ENCODE measurements at regions not wholly inside any gene's neighbourhood (a gene's known extent, or its start where the extent isn't known, plus 50 kb on each side); places are given as distances from the start of the nearest gene placed in this dataset.
"Not testable (repeated sequence)": the region's sequence is repeated elsewhere in the genome, so short reads cannot be mapped to it uniquely, and the experiment has no call there.

DNA sequence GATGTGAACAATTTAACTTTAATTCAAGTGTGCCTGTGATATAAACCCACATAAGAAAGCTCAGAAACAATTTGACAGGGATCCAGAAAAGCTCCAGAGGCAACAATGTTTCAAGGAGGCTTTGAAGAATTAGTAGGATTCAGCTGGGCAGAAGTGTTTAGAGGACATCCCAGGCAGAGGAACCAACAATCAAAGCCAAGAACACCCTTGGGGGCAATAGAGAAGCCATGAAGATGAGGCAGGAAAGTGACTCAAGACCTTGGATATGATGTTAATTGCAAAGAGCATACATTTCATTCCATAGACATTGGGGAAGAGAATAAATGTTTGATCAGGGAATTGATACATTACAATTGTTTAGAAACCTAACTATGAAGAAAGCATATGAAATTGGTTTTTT, 280.3 kb downstream of the LTN1 start:
- no peak for DNase-seq (ENCODE audit: low read depth in 3 of 3, low spot score in 1 of 3)

- DNase-seq (ENCODE audit: low read depth in 3 of 3, low spot score in 1 of 3): no peak
Observed at GRCh38 chr21:28705616-28706015, 287.1 kb downstream of the LTN1 start.

DNA sequence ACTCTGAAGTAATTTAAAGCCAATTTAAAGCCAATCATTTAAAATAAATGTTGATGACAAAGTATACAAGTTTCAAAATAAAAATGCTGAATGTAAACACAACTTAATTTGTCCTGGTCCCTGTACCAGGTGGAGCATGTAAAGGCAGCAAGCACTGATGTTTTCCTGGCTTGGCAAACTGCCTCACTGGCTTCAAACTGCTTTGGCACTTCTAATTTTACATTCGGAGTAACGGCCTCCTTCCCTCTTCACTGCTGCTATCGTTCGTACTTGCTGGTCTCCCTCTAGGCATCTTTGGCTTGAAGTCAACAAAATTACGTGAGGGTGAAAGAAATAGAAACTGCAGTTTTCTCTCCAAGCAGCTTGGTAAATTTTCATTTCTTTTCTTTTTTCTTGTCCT, 287.9 kb downstream of the LTN1 start:
- DNase-seq (ENCODE audit: low read depth in 3 of 3, low spot score in 1 of 3): no peak

- no peak for DNase-seq (ENCODE audit: low read depth in 3 of 3, low spot score in 1 of 3)
Observed at GRCh38 chr21:28703861-28704260, 288.8 kb downstream of the LTN1 start.

DNA sequence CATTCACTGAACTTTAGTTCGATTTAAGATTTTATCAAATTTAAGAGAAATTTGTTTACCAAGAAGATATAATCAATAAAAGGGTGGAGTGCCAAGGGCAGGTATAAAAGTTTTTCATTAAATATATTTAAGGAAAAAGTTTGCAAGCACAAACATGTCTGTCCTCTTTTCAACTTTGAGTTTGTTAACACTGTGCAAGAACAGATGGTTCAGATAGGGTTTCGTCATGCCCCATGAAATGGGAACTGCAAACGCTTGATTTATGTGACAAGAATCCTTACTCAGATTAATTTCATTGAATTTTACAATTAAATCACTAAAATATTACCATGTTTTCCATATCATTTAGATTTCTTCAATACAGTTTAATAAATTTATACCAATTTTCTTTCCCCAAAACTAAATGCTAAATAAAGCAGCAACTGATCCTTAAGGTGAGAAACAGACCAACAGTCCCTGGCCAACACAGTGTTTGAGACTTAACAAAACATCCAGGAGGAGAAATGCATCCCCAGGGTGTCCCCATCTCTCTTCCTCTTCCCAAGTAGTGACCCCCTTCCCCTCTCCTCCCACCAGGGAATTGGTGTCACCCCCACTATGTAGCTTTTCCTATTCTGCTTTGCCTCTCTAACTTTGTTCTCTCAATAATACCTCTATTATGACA, 292.9 kb downstream of the LTN1 start:
- no peak for DNase-seq (ENCODE audit: low read depth in 3 of 3, low spot score in 1 of 3)

- no peak for DNase-seq (ENCODE audit: low read depth in 3 of 3, low spot score in 1 of 3)
Observed at GRCh38 chr21:28699186-28699585, 293.5 kb downstream of the LTN1 start.

DNA sequence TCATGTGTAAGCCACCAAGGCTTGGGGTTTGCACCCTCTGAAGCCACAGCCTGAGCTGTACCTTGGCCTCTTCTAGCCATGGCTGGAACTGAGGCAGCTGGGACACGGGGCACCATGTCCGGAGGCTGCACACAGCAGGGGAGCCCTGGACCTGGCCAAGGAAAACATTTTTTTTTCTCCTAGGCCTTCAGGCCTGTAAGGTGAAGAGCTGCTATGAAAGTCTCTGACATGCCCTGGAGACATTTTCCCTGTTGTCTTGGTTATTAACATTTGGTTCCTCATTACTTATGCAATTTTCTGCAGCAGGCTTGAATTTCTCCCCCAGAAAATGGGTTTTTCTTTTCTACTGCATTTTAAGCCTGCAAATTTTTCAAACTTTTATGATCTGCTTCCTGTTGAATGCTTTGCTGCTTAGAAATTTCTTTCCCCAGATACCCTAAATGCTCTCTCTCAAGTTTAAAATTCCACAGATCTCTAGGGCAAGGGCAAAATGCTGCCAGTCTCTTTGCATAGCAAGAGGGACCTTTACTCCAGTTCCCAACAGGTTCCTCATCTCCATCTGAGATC, 295.8 kb downstream of the LTN1 start:
- DNase-seq (ENCODE audit: low read depth in 3 of 3, low spot score in 1 of 3): no peak

GRCh38 chr21:28693476-28693875, 299.2 kb downstream of the LTN1 start:
- DNase-seq (ENCODE audit: low read depth in 3 of 3, low spot score in 1 of 3): no peak

DNA sequence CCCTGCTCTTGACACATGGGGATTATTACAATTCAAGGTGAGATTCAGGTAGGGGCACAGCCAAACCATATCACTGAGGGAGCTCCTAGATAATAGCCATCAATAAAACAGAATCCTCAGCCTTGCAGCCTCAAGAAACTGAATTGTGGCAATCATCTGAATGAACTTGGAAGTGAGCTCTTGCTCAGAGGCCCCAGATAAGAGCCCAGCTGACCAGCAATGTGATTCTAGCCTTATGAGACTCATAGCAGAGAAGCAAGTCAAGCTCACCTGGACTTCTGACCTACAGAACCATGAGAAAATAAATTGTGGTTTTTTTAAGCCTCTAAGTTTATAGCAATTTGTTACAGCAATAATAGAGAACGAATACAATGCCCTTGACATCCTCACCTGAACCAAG, 302.5 kb downstream of the LTN1 start:
- no peak for DNase-seq (ENCODE audit: low read depth in 3 of 3, low spot score in 1 of 3)

DNA sequence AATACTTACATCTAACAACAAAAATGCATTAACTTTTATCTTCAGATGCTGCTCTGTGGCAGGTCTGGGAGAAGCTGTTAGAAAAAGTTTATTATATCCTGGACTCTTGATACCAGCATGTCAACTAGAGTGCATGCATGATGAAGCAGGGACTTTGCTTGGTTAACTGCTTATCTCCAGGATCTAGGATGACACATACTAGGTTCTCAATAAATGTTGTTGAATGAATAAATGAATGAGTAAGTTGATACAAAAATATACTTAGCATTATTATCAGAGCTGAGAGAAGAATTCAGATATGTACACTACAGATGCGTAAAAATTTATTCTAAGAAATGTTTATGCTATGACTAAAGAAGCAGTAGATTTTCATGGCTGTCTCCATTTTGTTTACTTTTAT, 304.3 kb downstream of the LTN1 start:
- DNase-seq (ENCODE audit: low read depth in 3 of 3, low spot score in 1 of 3): no peak

DNA sequence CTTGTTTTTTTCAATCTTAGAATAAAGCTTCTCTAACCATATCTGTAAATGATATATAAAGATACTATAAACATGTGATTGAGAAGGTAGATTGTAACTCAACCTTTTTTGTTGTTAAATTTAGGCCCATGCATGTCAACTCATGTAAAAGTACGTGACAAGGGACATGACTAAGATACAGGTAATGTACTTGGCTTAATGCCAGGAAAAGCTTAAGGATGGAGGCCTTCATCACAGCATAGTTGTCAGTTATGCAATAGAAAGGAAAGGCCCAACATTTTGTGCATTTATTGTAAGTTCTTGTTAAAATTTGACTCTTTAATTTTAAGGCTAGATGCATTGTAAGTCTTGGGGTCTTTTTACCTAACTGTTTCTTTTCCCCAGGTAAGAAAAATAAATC, 305.1 kb downstream of the LTN1 start:
- no peak for DNase-seq (ENCODE audit: low read depth in 3 of 3, low spot score in 1 of 3)

GRCh38 chr21:28683982-28684752, 308.5 kb downstream of the LTN1 start:
- no peak for DNase-seq (ENCODE audit: low read depth in 3 of 3, low spot score in 1 of 3)

GRCh38 chr21:28682884-28683283, 309.8 kb downstream of the LTN1 start:
- not testable (repeated sequence) for DNase-seq (ENCODE audit: low read depth in 3 of 3, low spot score in 1 of 3)

DNA sequence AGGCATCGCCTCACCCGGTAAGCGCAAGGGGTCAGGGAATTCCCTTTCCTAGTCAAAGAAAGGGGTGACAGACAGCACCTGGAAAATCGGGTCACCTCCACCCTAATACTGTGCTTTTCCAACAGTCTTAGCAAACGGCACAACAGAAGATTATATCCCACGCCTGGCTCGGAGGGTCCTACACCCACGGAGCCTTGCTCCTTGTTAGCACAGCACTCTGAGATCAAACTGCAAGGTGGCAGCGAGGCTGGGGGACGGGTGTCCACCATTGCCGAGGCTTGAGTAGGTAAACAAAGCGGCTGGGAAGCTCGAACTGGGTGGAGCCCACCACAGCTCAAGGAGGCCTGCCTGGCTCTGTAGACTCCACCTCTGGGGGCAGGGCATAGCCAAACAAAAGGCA, 315.6 kb downstream of the LTN1 start:
- DNase-seq (ENCODE audit: low read depth in 3 of 3, low spot score in 1 of 3): not testable (repeated sequence)

DNA sequence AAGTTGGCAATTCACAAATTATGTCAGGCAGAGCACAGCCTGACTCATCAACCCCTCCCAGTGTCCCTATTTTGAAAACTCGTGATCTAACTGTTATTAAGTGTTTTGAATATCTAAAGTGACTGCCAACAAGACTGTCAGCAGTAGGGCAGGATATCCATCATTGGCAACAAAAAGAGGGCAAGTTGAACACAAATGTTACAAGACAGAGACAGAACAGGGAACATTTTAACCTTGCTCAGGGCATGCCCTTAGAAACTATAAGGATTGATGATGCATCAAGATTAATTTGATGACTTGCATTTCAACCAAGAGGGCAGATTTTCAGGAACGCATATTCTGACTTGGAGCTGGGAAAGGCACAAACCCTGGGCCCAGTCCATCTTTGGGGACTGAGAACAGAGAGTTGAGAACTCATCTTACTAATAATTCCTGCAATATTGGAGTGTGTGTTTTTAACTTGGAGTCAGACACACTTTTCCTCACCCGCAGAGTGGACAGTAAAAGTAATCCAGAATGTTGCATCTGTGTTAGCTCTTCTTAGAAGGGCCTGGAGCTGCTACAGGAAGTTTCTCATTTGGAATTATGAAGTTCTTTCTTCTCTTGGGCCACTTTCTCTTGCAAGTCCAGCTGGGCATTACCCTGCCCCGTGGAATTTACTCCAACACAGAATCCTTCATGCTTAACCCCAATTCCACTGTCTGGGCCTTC, 317.2 kb downstream of the LTN1 start:
- DNase-seq (ENCODE audit: low read depth in 3 of 3, low spot score in 1 of 3): no peak

DNA sequence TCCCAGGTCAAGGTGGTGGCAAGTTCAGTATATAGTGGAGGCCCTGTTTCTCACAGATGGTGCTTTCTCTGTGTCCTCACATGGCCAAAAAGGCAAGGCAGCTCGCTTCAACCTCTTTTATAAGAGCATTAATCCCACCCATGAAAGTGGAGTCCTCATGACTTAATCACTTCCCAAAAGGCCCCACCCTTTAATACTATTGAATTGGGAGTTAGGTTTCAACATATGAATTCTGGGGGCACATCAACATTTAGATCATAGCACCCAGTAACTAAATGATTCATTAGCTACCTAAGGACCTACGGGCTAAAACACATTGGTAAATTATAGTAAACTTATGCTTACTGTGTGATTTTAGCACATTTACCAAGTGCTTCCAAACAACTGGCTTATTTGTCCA, 317.9 kb downstream of the LTN1 start:
- DNase-seq (ENCODE audit: low read depth in 3 of 3, low spot score in 1 of 3): no peak

- no peak for DNase-seq (ENCODE audit: low read depth in 3 of 3, low spot score in 1 of 3)
Observed at GRCh38 chr21:28671549-28672195, 321.0 kb downstream of the LTN1 start.

DNA sequence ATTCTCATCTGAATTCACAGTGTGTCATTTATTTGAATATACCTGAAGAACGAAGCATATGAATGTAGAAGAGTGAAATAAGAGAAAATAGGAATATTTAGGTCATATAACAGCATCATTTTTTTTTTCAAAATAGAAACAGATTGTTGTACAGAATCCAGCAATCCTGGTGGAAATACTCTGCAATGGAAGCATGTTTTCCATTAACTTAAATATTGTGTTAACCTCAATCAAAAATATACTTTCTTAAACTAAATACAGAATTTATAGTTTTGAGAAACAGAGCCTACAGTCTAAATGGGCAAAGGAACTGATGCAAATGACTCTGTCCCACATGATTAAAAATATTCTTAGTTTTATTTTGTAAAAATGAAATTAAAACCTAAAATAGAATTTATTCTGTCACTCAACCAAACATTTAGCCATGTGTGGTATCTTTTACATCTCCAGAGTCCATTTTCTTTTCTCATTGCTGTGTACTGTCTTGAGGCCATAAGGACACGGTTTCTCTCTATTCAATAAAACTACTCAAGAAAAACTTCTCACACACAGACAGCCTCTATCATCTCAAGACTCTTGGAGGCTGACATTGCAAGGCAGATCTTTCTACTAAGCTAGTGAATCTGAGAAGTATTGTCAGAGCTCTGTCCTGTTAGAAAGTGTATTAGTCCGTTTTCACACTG, 322.6 kb downstream of the LTN1 start:
- DNase-seq (ENCODE audit: low read depth in 3 of 3, low spot score in 1 of 3): no peak

- no peak for DNase-seq (ENCODE audit: low read depth in 3 of 3, low spot score in 1 of 3)
Observed at GRCh38 chr21:28669321-28669720, 323.4 kb downstream of the LTN1 start.

DNA sequence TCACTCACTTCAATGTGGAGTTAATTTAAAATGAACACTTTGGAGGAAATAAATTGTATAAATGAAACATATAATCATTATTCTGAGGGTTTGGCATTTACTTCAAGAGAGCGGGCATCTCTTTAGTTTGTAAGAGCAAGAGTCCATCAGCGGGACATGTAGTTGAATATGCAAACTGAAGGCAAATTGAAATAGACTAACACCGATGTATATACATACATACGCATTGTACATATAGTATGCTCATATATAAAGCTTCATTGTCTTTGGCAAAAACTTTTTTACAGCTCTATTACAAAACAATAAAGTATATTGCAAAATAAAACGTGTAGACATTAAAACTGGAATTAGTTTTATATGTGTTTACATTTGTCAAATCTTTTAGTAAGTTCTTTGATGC, 328.9 kb downstream of the LTN1 start:
- DNase-seq (ENCODE audit: low read depth in 3 of 3, low spot score in 1 of 3): no peak

Measured in stimulated activated CD4-positive, alpha-beta T cell treated with anti-CD3 and anti-CD28 coated beads, TNF-alpha, amount 100 ng/mL, for 1 hour (primary cell).